A549 (cell line): ENCODE measurements at regions not wholly inside any gene's neighbourhood (a gene's known extent, or its start where the extent isn't known, plus 50 kb on each side); places are given as distances from the start of the nearest gene placed in this dataset.

ENCODE experiments used
- ATAC-seq, 2 experiments: fragments of 200-7000 bp in 1 of 2; fragments of >200 bp in 1 of 2; cut with Nextera tagmentation in 1 of 2; cut with Tn5 transposase in 1 of 2; 3 replicates each; pipeline versions ENCODE4 v1.8.0 to v1.9.1; 2018 to 2020; ENCODE audit warnings: mild to moderate bottlenecking in 1 of 2, moderate library complexity in 1 of 2
- CTCF ChIA-PET: fragments of 300-600 bp; sonication (Branson Sonifier 250); formaldehyde crosslinking; extraction: SDS; loops from one replicate; lab custom pipeline; 2021; ENCODE audit warnings: antibody characterized with exemption, inconsistent platforms; lab: Yijun Ruan, JAX
- POLR2A ChIA-PET: fragments of 350-600 bp; formaldehyde crosslinking; extraction: SDS; loops from one replicate; lab custom pipeline; 2021; ENCODE audit warnings: antibody characterized with exemption, inconsistent platforms; lab: Yijun Ruan, JAX
- DNase-seq, 2 experiments: peaks; one replicate each; pipeline versions ENCODE4 v3.0.0 to v3.0.0-alpha.2; 2011 to 2016; ENCODE audit warnings: low read depth in 1 of 2, low spot score in 1 of 2
- FAIRE-seq: peaks from 2 replicates; lab custom pipeline; 2011; peaks lifted over from hg19 to GRCh38; lab: Jason Lieb, UNC
- H3K27ac ChIP-seq, 2 experiments: fragments of >200 bp; sonication (Bioruptor Twin); formaldehyde crosslinking; 3 replicates each; pipeline ENCODE4 v1.5.1; 2016 to 2017
- H3K4me1 ChIP-seq: fragments of >200 bp; sonication (Bioruptor Twin); formaldehyde crosslinking; 3 replicates; pipeline ENCODE4 v1.6.1; 2016
- H3K4me2 ChIP-seq: fragments of >200 bp; sonication (Bioruptor Twin); formaldehyde crosslinking; 3 replicates; pipeline ENCODE4 v1.6.1; 2016
- H3K4me3 ChIP-seq: fragments of >200 bp; sonication (Bioruptor Twin); formaldehyde crosslinking; 3 replicates; pipeline ENCODE4 v1.5.1; 2016
- H3K9me3 ChIP-seq: fragments of >200 bp; sonication (Bioruptor Twin); formaldehyde crosslinking; 3 replicates; pipeline ENCODE4 v1.6.1; 2016
- ATOH8 ChIP-seq: fragments of 250-450 bp; sonication (Bioruptor Pico); IDR thresholded peaks from 2 replicates; pipeline ENCODE4 v1.5.0; 2020; ENCODE audit warnings: low read depth, mild to moderate bottlenecking, moderate library complexity
- BCL3 ChIP-seq: fragments of >200 bp; sonication (Bioruptor Twin); formaldehyde crosslinking; IDR thresholded peaks from 3 replicates; pipeline ENCODE4 v1.6.1; 2016
- CBX8 ChIP-seq: fragments of 200-600 bp; sonication (generic); IDR thresholded peaks from 2 replicates; pipeline ENCODE4 v1.6.1; 2016
- CEBPB ChIP-seq, 2 experiments: fragments of >200 bp in 1 of 2; sonication (Bioruptor Twin) in 1 of 2; formaldehyde crosslinking in 1 of 2; IDR thresholded peaks; 2 replicates each; pipeline ENCODE4 v1.6.1; 2012 to 2016
- EHF ChIP-seq: fragments of 250-450 bp; sonication (Bioruptor Pico); IDR thresholded peaks from 2 replicates; pipeline ENCODE4 v1.5.0; 2020; ENCODE audit warnings: mild to moderate bottlenecking
- EHMT2 ChIP-seq: fragments of 200-600 bp; sonication (generic); IDR thresholded peaks from 2 replicates; pipeline ENCODE4 v1.6.1; 2016; ENCODE audit warnings: antibody characterized with exemption, low read depth, mild to moderate bottlenecking, moderate library complexity
- ELK1 ChIP-seq: fragments of 150-350 bp; IDR thresholded peaks from 2 replicates; pipeline ENCODE4 v1.6.1; 2014; ENCODE audit warnings: low read depth, mild to moderate bottlenecking, low read length
- EP300 ChIP-seq, 2 experiments: fragments of >200 bp; sonication (Bioruptor Twin); formaldehyde crosslinking; IDR thresholded peaks; 2 replicates in 1 of 2; 3 replicates in 1 of 2; pipeline ENCODE4 v1.6.1; 2016 to 2017
- ESRRA ChIP-seq: fragments of 150-350 bp; IDR thresholded peaks from 2 replicates; pipeline ENCODE4 v1.6.1; 2014; ENCODE audit warnings: mild to moderate bottlenecking, low read length, borderline replicate concordance
- FOSB ChIP-seq: fragments of 250-450 bp; sonication (Bioruptor Pico); IDR thresholded peaks from 2 replicates; pipeline ENCODE4 v1.5.0; 2020; ENCODE audit warnings: mild to moderate bottlenecking, moderate library complexity
- FOSL2 ChIP-seq, 2 experiments: fragments of 450-650 bp in 1 of 2; fragments of >200 bp in 1 of 2; sonication (Bioruptor Twin) in 1 of 2; formaldehyde crosslinking; IDR thresholded peaks; 2 replicates each; pipeline versions ENCODE4 v1.5.0 to v1.6.1; 2016 to 2020; ENCODE audit warnings: mild to moderate bottlenecking in 1 of 2, moderate library complexity in 1 of 2
- HES2 ChIP-seq: fragments of >200 bp; sonication (Bioruptor Twin); formaldehyde crosslinking; IDR thresholded peaks from 2 replicates; pipeline ENCODE4 v1.6.1; 2016
- MAFK ChIP-seq: fragments of 450-650 bp; IDR thresholded peaks from 2 replicates; pipeline ENCODE4 v1.6.1; 2014; ENCODE audit not compliant: partially characterized antibody
- MYC ChIP-seq: IDR thresholded peaks from 2 replicates; pipeline ENCODE4 v1.6.1; 2012; ENCODE audit warnings: mild to moderate bottlenecking, inconsistent platforms, low read length, improper control_type of control experiment, borderline replicate concordance
- NR3C1 ChIP-seq: fragments of >200 bp; sonication (Bioruptor Twin); formaldehyde crosslinking; IDR thresholded peaks from 3 replicates; pipeline ENCODE4 v1.6.1; 2017
- PHF8 ChIP-seq: fragments of 200-600 bp; sonication (generic); IDR thresholded peaks from 2 replicates; pipeline ENCODE4 v1.6.1; 2016; ENCODE audit warnings: low read depth, mild to moderate bottlenecking, antibody characterized with exemption, moderate library complexity, borderline replicate concordance
- RAD21 ChIP-seq, 2 experiments: fragments of >200 bp in 1 of 2; sonication (Bioruptor Twin) in 1 of 2; formaldehyde crosslinking in 1 of 2; IDR thresholded peaks in 1 of 2; conservative IDR thresholded peaks in 1 of 2; 2 replicates in 1 of 2; 3 replicates in 1 of 2; pipeline ENCODE4 v1.6.1; 2012 to 2018; ENCODE audit warnings: inconsistent platforms in 1 of 2
- RARB ChIP-seq: fragments of 250-450 bp; sonication (Bioruptor Pico); IDR thresholded peaks from 2 replicates; pipeline ENCODE4 v1.8.0; 2021; ENCODE audit warnings: mild to moderate bottlenecking, moderate library complexity
- RCOR1 ChIP-seq: fragments of 150-350 bp; IDR thresholded peaks from 2 replicates; pipeline ENCODE4 v1.6.1; 2014; ENCODE audit warnings: antibody characterized with exemption, low read length, low read depth
- REST ChIP-seq: fragments of 200-600 bp; sonication (generic); IDR thresholded peaks from 2 replicates; pipeline ENCODE4 v1.6.1; 2016; ENCODE audit warnings: antibody characterized with exemption, mild to moderate bottlenecking, moderate library complexity
- SMC3 ChIP-seq: fragments of >200 bp; sonication (Bioruptor Twin); formaldehyde crosslinking; IDR thresholded peaks from 3 replicates; pipeline ENCODE4 v1.6.1; 2018; ENCODE audit warnings: inconsistent platforms
- SREBF2 ChIP-seq: fragments of 450-650 bp; IDR thresholded peaks from 2 replicates; pipeline ENCODE4 v1.6.1; 2014; ENCODE audit warnings: mild to moderate bottlenecking, moderate library complexity
- TFCP2L1 ChIP-seq: fragments of 250-450 bp; sonication (Bioruptor Pico); IDR thresholded peaks from 2 replicates; pipeline ENCODE4 v1.5.0; 2021; ENCODE audit warnings: mild to moderate bottlenecking
- TP53 ChIP-seq: fragments of 250-450 bp; sonication (Bioruptor Pico); IDR thresholded peaks from 2 replicates; pipeline ENCODE4 v1.5.0; 2021; ENCODE audit warnings: mild to moderate bottlenecking, moderate library complexity
- ZNF302 ChIP-seq: fragments of 250-450 bp; sonication (Bioruptor Pico); IDR thresholded peaks from 2 replicates; pipeline ENCODE4 v1.9.0; 2021; ENCODE audit warnings: inconsistent platforms, mild to moderate bottlenecking, moderate library complexity
- whole genome bisulfite sequencing: methylation state at CpG from one replicate; pipeline ENCODE4 v1.1.6; 2017; ENCODE audit errors: missing lambda C conversion rate; 5-methylcytosine and 5-hydroxymethylcytosine counted together
- TF ChIP-seq, protein P1 (sequence below): IDR thresholded peaks from 2 replicates; pipeline ENCODE4 v1.6.1; 2012; ENCODE audit warnings: low read depth, borderline replicate concordance
- TF ChIP-seq, protein P2 (sequence below): fragments of 450-650 bp; IDR thresholded peaks from 2 replicates; pipeline ENCODE4 v1.6.1; 2014; ENCODE audit warnings: antibody characterized with exemption
- TF ChIP-seq, protein P3 (sequence below): fragments of >200 bp; sonication (Bioruptor Twin); formaldehyde crosslinking; IDR thresholded peaks from 3 replicates; pipeline ENCODE4 v1.5.1; 2016

DNA sequence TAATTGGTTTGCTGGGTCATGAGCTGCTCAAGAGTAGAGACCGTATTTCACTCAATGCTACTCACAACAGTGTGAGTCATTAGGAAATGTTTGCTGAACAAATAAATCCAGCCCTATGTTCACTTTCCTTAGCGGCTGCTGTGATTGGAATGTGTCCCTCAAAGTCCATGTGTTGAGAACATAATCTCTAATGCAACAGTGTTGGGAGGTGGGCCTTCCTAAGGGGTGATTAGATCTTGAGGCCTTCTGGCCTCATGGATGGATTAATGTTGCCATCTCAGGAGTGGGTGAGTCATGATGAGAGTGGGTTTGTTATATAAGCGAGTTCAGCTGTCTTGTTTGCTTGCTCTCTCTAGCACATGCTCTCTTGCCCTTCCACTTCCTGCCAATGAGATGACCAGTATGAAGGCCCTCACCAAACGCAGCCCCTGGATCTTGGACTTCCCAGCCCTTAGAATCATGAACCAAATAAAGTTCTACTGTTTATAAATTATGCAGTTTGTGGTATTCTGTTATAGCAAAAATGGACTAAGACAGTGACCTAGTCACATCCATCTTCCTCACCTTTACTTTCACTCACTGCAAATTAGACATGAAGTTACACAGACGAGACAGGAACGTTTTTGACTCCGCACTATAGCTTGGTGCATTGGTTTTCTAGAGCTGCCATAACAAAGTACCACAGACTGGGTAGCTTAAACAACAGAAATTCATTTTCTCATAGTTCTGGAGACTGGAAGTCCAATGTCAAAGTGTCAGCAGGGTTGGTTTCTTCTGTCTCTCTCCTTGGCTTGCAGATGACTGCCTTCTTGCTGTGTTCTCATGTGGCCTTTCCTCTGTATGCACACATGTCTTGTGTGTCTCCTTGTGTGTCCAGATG, 50.9 kb upstream of the FAM169A start:
- Histone ChIP-seq H3K9me3 (peaks cover 9% of the 10 kb centered on the region; the same call in 2 of the 3 replicates), H3K4me3 (no peak overlapping the region), H3K4me1 (peaks cover 17% of the 10 kb centered on the region), H3K27ac (0 out of 6 replicates have a peak overlapping the region, but pooled peaks of 1 of the 2 experiments have one; percentile 9), H3K4me2 (peak overlapping the region; percentile 30)
- ChIA-PET CTCF (interaction anchor here (0.6 to 8.3 kb wide), 4 partner anchors 10 to 243 kb away, joined by 3 to 117 read pairs (median 4); partner anchors contain the start of genes GFM2 and NSA2), POLR2A (interaction anchor here (0.6 kb wide), 1 partner anchor 54 kb away, joined by 3 read pairs; no protein-coding TSS in a partner anchor)
- 35% methylated on average over 7 of the region's 7 CpGs for WGBS
- DNase-seq (peak; percentile 60 to 83), FAIRE-seq (peak; percentile 91), ATAC-seq (peak; percentile 91 to 92)
- TF ChIP-seq ZNF302 (CRISPR knock-in tag) (no peak), SREBF2 (no peak), NR3C1 (no peak), MAFK (no peak), ATOH8 (no peak), MYC (no peak), ESRRA (no peak), EHF (CRISPR knock-in tag) (no peak), FOSB (CRISPR knock-in tag) (no peak), SMC3 (no peak), CEBPB (IDR thresholded peaks at IDR 0.05) (no peak), RARB (CRISPR knock-in tag) (no peak), EHMT2 (no peak), TFCP2L1 (CRISPR knock-in tag) (no peak), REST (no peak), RAD21 (conservative IDR thresholded peaks at IDR 0.05 in 1 of 2, IDR thresholded peaks at IDR 0.05 in 1 of 2) (no peak), CBX8 (no peak), FOSL2 (IDR thresholded peaks at IDR 0.05) (0 out of 2 replicates have a peak, but pooled peaks have one; percentile 48), FOSL2 (CRISPR knock-in tag; IDR thresholded peaks at IDR 0.05) (peak; percentile 81), HES2 (0 out of 2 replicates have a peak, but pooled peaks have one; percentile 33), TP53 (CRISPR knock-in tag) (no peak), EP300 (IDR thresholded peaks at IDR 0.05) (no peak), ELK1 (no peak), BCL3 (no peak), PHF8 (no peak), RCOR1 (no peak)
- TF ChIP-seq, protein P1, sequence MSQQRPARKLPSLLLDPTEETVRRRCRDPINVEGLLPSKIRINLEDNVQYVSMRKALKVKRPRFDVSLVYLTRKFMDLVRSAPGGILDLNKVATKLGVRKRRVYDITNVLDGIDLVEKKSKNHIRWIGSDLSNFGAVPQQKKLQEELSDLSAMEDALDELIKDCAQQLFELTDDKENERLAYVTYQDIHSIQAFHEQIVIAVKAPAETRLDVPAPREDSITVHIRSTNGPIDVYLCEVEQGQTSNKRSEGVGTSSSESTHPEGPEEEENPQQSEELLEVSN = no peak
- TF ChIP-seq, protein P2, sequence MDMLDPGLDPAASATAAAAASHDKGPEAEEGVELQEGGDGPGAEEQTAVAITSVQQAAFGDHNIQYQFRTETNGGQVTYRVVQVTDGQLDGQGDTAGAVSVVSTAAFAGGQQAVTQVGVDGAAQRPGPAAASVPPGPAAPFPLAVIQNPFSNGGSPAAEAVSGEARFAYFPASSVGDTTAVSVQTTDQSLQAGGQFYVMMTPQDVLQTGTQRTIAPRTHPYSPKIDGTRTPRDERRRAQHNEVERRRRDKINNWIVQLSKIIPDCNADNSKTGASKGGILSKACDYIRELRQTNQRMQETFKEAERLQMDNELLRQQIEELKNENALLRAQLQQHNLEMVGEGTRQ = no peak
- TF ChIP-seq, protein P3, sequence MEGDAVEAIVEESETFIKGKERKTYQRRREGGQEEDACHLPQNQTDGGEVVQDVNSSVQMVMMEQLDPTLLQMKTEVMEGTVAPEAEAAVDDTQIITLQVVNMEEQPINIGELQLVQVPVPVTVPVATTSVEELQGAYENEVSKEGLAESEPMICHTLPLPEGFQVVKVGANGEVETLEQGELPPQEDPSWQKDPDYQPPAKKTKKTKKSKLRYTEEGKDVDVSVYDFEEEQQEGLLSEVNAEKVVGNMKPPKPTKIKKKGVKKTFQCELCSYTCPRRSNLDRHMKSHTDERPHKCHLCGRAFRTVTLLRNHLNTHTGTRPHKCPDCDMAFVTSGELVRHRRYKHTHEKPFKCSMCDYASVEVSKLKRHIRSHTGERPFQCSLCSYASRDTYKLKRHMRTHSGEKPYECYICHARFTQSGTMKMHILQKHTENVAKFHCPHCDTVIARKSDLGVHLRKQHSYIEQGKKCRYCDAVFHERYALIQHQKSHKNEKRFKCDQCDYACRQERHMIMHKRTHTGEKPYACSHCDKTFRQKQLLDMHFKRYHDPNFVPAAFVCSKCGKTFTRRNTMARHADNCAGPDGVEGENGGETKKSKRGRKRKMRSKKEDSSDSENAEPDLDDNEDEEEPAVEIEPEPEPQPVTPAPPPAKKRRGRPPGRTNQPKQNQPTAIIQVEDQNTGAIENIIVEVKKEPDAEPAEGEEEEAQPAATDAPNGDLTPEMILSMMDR = no peak
